SKM-1 treated with dmso at 0.1 percent for 144 hours (cell line): ENCODE measurements at regions not wholly inside any gene's neighbourhood (a gene's known extent, or its start where the extent isn't known, plus 50 kb on each side); places are given as distances from the start of the nearest gene placed in this dataset.
A peak's percentile ranks its signal among the peaks of the same experiment; 100 is the strongest.
"Not testable (repeated sequence)": the region's sequence is repeated elsewhere in the genome, so short reads cannot be mapped to it uniquely, and the experiment has no call there.

Experiments used
- DNase-seq: peaks from one replicate; lab custom pipeline; 2025; ENCODE audit not compliant: unreplicated experiment; lab: John Stamatoyannopoulos, UW

GRCh38 chr5:38607396-38607795 lies 51.0 kb upstream of the LIFR start:
- peak; percentile 90 for DNase-seq

DNA sequence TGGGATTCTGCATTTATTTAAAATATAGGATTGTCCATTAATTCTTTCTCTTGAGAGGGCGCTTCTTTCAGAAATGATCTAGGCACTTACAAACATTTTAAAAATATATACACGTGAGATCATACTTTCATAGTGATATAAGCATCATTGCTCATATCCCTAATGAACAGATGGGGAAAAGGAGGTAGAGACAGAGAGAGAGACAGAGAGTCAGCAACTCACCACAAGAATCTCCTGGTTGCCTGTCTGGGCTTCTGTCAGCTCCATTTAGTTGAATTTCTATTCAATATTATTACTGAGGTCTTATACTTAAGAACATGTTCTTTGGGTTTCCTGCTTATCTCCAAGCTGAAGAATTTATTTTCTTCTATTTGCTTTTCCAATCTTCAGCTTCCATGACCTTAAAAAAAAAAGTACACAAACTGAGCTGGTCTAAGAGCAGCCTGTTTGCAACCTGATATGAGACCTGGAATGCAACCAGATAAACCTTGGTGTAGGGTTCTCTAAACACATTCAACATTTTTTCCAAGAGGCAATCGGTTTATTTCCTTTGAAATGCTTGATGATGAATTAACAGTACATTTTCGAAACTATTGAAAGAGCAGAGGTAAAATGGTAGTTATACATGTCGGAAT lies 51.6 kb upstream of the LIFR start:
- DNase-seq = no peak

GRCh38 chr5:38608874-38609273 lies 52.4 kb upstream of the LIFR start:
- no peak for DNase-seq

DNA sequence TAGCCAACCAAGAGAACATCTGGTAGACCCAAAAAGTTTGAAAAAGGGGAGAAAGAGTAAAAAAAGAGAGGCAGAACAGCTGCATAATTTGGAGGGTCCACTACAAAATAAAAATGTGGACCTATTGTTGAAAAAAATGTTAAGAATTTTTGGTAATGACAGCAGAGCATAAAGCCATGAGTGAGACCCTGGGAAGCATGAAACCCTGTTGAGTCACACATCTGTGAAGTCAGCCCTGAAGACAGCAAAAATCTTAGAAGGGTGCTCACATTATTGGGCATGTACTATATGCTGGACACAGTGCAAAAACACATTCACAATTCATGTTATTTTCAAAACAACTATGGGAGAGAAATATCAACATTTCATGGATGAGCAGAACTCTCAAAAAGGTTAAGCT lies 56.4 kb upstream of the LIFR start:
- DNase-seq = no peak

GRCh38 chr5:38613490-38613889 lies 57.0 kb upstream of the LIFR start:
- DNase-seq = no peak

- no peak for DNase-seq
These were observed 57.8 kb upstream of the LIFR start for GRCh38 chr5:38613992-38614836.

GRCh38 chr5:38615042-38615441 lies 58.6 kb upstream of the LIFR start:
- DNase-seq = no peak

- DNase-seq = no peak
These were observed 59.6 kb upstream of the LIFR start for GRCh38 chr5:38615981-38616451.

DNA sequence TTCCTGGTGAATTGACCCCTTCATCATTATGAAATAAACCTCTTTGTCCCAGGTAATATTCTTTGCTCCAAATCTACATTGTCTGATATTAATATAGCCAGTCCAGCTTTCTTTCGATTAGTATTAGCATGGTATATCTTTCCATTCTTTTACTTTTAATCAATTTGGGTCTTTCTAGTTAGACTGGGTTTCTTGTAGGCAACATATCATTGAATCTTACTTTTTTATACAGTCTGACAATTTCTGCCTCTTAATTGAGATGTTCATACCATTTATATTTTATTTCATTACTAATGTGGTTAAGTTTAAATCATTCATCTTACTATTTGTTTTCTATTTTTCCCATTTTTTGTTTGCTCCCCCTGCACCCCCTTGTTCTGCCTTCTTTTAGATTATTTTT lies 61.7 kb upstream of the LIFR start:
- DNase-seq = no peak

DNA sequence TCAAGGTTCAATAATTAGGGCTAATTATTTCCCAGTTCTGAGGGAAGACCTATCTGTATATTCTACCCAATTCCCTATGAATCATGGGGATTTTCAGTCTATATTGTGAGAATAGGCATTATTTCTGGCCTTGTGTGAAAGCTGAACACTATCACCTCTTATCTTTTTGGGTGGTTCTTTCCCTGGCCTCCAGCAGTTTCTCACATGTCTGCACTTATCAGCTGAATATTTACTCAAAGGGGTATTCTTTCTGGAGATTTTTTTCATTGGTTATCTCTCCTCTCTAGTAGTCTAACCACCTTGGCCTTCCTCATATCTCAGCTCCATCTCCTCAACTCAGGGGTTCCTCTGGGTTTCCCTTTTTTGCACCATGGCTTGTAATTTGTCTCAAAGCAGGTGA lies 64.9 kb upstream of the LIFR start:
- no peak for DNase-seq

DNA sequence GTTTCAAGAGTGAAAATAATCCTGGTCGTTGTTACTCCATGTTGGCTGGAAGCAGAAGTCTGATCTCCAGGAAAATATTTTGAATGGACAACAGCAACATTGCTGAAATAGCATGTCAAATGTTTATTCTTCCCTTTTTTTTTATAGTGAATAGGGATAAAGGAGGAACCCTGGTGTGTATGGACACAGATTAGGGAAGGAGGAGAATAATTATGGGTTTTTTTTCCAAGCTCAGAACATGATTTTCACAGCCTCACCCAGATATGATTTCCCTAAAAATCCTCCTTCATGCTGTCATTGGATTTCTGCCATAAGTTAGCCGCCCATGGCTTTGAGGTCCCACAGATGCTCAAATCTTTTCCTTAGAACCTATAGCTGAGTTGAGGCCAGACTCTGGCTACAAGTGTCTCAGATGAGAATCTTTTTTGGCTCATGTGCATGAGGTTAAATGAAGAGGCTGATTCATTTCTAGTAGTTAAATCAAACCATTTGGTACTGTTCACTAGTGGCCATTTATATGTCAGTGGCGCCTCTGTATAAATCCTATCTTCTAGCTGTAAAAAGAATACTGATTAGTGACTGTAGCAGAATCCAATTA lies 65.5 kb upstream of the LIFR start:
- no peak for DNase-seq

DNA sequence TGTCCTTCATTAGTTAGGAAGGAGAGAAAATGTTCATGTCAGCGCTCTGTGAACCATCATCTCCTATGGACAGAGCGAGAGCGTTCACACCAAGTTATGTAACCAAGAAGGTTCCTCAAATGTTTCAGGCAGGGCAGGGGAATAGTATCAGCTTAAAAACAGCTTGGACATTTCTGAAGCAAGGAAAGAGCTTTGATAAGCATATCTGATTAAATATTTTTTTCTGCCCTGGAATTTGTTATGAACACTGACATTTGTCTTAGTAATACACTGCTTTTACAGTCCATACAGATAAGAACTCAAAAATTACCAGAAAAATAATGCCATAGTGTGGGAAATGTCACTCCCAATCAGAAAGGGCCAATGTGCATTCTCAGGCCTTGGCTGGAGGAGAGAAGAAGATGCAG lies 66.3 kb upstream of the LIFR start:
- no peak for DNase-seq

DNA sequence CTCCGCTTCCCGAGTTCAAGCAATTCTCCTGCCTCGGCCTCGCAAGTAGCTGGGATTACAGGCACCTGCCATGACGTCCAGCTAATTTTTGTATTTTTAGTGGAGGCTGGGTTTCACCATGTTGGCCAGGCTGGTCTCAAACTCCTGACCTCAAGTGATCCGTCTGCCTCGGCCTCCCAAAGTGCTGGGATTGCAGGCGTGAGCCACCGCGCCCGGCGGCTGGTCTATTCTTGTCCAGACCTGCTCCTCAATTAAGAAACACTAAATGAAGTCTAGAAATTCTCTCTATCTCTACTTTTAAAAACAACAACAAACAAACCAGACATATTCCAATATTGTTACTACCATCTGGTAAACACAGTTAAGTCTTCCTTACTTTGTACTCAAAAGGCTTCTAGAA lies 68.1 kb upstream of the LIFR start:
- DNase-seq = not testable (repeated sequence)

- not testable (repeated sequence) for DNase-seq
These were observed 74.9 kb upstream of the LIFR start for GRCh38 chr5:38631376-38631775.

- no peak for DNase-seq
These were observed 78.3 kb upstream of the LIFR start for GRCh38 chr5:38634568-38635369.

- no peak for DNase-seq
These were observed 80.2 kb upstream of the LIFR start for GRCh38 chr5:38636626-38637025.

- DNase-seq = no peak
These were observed 82.2 kb upstream of the LIFR start for GRCh38 chr5:38638656-38639055.

DNA sequence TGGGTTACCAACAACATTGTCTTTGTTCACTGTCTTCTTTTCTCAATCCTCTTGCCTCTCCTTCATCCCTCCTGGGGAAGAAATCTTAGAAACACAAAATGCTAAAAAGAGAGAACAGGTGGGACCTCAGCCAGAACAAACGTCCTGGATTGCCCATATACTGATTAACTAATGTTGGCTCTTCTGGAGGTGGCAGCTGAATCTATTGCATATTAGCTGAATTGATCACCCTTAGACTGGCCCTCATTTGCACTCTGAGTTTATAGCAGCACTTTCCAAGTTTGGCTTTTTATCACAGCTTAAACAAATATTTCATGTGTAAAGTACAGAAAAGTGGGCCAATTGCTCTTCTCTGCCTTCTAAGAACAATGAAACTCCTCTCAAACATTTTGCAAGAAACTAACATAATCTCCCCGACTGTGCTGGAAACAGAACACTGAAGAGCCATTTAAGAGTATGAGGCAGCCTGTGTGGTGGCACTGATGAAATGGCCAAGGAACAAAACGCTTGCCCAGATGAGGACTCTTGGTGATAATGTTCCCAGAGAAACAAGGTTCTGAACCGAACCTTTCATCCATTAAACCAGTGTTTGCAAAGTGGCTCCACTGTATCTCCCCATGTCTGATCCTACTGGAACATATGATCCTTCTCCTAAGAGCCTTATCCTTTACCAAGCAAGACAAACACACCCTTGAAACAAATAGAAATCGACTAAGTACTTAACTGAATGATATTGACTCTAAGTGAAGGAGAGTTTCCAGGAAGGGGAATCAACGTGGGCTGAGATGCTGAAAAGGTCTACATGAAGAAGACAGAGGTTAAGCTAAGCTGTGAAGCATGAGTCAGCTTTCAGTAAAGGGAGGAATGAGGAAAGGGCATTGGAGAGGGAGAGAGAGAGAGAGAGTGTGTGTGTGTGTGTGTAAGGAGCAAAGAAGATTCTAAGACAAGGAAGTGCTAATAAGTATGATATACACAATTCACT lies 83.2 kb upstream of the LIFR start:
- no peak for DNase-seq

DNA sequence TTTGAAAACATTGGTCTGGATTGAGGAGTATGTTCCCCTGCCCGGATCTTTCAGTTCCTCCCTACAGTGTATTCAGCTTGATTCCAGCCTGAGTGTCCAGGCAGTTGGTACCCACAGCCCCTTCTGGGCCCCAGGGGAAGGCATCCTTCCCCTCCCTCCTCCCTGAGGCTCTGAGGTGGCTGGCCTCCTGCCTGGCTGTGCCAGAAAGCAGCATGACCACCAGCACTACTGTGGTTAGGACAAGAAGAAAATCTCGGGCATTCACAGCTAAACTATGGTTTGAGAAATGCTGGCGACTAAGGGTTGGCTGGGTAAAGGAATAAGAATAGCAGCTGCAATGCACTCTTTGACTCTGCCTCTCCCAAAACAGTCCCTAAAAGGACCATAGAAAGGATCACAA lies 84.6 kb upstream of the LIFR start:
- DNase-seq = no peak
